ENCODE measurements at regions not wholly inside any gene's neighbourhood (a gene's known extent, or its start where the extent isn't known, plus 50 kb on each side); places are given as distances from the start of the nearest gene placed in this dataset.

DNA sequence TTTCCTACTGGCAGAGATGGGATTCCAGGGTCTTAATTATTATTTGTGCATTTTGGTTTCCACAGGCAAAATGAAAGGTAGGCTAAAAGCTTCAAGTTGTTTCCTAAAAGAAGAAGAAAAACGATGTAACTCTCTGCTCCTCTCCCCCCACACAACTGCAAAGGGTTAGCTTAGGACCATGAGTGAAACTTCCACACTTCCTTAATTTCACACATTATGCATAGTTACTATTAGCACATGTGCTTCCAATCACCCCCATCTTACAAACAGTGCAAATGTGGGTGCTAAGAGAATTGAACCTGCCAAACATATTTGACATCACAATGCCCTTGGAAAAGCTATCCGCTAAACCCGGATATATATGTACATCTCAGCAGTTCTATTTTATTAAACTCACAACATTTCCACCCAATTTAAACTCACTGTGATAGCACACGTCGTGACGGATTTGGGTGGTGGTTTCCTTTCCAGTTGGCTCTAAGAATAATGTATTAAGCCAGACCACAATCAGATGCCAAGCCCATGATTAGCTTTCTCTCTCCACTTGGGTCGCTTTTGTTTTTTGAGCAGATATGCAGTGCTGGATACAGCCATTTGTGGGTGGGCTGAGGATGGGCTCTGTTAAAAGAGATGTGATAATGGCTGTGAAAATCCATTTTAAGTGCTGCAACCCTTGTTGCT, 245.0 kb upstream of the POU2AF2 start:
- TF ChIP-seq, protein P1, sequence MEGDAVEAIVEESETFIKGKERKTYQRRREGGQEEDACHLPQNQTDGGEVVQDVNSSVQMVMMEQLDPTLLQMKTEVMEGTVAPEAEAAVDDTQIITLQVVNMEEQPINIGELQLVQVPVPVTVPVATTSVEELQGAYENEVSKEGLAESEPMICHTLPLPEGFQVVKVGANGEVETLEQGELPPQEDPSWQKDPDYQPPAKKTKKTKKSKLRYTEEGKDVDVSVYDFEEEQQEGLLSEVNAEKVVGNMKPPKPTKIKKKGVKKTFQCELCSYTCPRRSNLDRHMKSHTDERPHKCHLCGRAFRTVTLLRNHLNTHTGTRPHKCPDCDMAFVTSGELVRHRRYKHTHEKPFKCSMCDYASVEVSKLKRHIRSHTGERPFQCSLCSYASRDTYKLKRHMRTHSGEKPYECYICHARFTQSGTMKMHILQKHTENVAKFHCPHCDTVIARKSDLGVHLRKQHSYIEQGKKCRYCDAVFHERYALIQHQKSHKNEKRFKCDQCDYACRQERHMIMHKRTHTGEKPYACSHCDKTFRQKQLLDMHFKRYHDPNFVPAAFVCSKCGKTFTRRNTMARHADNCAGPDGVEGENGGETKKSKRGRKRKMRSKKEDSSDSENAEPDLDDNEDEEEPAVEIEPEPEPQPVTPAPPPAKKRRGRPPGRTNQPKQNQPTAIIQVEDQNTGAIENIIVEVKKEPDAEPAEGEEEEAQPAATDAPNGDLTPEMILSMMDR (IDR thresholded peaks at IDR 0.05), result no peak
- no peak for TF ChIP-seq POLR2A (IDR thresholded peaks at IDR 0.05)

Data from suprapubic skin (tissue), 3 donors.